Fibroblast of pulmonary artery (primary cell): ENCODE measurements at regions not wholly inside any gene's neighbourhood (a gene's known extent, or its start where the extent isn't known, plus 50 kb on each side); places are given as distances from the start of the nearest gene placed in this dataset.

Source experiments
- DNase-seq: peaks from one replicate; pipeline ENCODE4 v3.0.0-alpha.2; 2010; ENCODE audit warnings: low read depth
- H3K4me3 ChIP-seq: replicated peaks from 2 replicates; pipeline ENCODE4 v1.5.1; 2011; ENCODE audit warnings: low read depth, mild to moderate bottlenecking, control low read depth, low read length, moderate library complexity
- TF ChIP-seq, protein P1 (sequence below): IDR thresholded peaks from 2 replicates; pipeline ENCODE4 v1.5.1; 2011; ENCODE audit warnings: mild to moderate bottlenecking, control low read depth, low read length, inconsistent platforms; ENCODE audit errors: missing control alignments

DNA sequence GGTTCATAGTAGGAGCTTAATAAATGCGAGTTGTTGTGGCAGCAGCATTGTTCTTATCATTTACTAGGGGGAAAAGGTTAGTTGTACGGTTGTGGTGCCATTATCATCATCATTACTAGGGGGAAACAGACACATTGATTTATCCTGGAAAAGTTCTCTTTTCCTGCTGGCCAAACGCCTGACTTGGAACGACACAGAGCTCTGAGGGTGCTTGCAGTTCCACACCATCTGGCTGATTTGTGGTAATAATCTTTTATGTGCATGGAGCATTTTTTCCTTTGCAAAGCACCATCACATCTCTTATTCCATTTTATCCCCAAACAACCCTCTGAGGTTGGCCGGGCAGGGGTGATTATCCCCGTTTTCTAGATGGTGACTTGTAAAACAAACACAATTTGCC, 219.4 kb downstream of the BUB3 start:
- TF ChIP-seq, protein P1, sequence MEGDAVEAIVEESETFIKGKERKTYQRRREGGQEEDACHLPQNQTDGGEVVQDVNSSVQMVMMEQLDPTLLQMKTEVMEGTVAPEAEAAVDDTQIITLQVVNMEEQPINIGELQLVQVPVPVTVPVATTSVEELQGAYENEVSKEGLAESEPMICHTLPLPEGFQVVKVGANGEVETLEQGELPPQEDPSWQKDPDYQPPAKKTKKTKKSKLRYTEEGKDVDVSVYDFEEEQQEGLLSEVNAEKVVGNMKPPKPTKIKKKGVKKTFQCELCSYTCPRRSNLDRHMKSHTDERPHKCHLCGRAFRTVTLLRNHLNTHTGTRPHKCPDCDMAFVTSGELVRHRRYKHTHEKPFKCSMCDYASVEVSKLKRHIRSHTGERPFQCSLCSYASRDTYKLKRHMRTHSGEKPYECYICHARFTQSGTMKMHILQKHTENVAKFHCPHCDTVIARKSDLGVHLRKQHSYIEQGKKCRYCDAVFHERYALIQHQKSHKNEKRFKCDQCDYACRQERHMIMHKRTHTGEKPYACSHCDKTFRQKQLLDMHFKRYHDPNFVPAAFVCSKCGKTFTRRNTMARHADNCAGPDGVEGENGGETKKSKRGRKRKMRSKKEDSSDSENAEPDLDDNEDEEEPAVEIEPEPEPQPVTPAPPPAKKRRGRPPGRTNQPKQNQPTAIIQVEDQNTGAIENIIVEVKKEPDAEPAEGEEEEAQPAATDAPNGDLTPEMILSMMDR = no peak
- DNase-seq = no peak

DNA sequence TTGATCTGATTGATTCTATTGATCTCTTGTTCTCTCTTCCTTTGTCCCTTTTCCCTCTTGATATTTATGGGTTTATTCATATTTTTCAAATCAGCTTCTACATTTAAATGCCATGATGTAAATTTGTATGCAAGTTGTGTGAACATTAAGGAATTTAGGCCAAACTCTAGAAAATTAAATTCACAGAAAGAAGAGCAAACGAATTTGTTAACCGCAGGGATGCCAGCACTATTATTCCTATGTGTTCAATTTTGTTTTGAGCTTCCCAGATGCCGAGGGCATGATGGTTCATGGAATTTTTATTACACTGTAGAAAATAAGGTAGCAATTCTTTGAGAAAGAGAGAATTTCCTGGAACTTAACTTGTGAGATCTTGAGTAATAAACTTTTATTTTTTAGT, 220.9 kb downstream of the BUB3 start:
- TF ChIP-seq, protein P1 = no peak
- H3K4me3 ChIP-seq = no peak overlapping the region
- DNase-seq = no peak

More for the DNA sequence above, 219.4 kb downstream of the BUB3 start:
- no peak overlapping the region for H3K4me3 ChIP-seq

GRCh38 chr10:123375738-123376137, 221.5 kb downstream of the BUB3 start:
- TF ChIP-seq, protein P1 = no peak
- no peak for DNase-seq

DNA sequence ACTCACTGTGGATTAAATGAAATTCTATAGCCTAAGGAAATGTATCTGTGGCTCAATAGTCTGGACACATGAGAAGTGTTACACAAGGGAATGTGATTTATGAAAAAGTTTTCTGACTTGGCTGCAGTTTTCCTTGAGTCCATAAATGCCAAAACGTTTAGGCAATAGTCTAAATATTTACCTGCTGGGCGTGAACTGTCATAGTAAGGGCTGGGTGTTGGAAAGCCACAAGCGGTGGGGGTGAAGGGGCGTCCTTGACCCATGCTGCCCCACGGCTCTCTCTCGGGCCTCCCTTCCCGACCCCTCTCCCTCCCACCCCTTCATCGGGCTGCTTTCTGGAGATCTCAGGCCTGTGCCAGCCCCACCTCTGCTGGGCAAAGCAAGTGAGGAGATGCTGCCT, 223.7 kb downstream of the BUB3 start:
- TF ChIP-seq, protein P1 = no peak
- no peak overlapping the region for H3K4me3 ChIP-seq
- DNase-seq = no peak

More at GRCh38 chr10:123375738-123376137, 221.5 kb downstream of the BUB3 start:
- no peak overlapping the region for H3K4me3 ChIP-seq

DNA sequence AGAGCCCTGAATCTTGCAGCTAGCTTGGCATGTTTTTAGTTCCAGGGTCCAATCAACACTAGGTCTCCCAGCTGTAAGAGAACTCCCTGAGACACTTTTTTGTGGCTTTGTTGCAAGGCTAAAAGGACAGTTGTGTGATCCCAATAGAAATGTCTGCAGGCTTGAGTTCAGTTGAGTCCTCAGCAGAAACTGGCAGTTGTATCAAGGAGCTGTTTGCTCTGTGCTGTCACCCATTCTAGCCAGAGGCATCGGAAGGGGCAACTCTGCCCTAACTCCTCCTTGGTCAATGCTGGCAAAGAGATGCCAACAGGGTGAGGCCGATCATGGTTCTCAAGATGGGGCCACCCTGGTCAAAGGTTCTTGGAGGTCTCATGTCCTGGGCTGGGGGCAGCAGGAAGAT, 224.1 kb downstream of the BUB3 start:
- TF ChIP-seq, protein P1 = no peak
- DNase-seq = no peak
- H3K4me3 ChIP-seq = no peak overlapping the region

DNA sequence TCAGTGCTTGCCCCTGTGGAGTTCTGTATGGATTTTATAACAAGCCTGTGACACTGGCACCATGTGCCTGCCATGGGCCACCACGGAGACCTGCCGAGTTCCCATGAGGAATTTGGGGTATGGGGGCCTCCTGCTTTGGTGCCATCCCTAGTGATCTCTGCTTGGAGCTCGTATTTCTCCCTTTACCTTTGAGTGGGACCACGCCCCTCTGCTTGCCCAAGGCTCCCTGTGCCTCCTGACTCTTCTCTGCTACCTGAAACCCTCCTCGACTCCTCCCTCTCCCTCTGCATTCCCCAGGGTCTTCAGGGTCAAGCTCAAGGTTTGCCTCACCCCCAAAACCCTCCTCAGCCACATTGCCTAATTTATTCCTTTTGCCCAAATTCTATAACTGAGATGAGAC, 225.0 kb downstream of the BUB3 start:
- no peak for DNase-seq
- no peak overlapping the region for H3K4me3 ChIP-seq
- TF ChIP-seq, protein P1 = no peak

DNA sequence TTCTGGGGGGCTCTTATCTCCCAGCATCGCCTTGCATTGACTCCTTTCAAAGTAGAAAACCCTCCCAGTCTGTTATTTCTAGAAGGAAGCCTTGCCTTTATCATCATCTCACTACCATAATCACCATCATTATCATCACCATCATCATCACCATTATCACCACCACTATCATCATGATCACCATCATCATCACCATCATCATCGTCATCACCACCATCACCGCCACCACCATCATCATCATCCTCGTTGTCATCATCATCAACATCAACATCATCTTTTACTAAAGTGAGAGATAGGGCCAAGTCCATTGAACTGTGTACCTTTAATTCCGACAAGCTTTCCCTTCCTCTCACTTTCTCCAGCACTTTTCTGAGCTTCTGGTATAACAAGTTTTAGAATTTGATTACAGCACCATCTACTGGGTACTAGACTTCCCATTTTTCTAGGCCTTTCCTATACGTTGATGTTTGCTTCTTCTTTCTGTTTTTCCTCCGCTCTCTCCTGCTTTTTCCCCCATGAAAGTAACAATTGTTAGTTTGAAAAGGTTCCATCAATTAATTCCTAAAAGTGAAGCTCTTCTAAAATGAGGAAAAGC, 226.4 kb downstream of the BUB3 start:
- TF ChIP-seq, protein P1 = peak; percentile 30
- H3K4me3 ChIP-seq = no peak overlapping the region
- DNase-seq = peak; percentile 34
